Hindlimb muscle (tissue), 1 donor: ENCODE measurements at regions not wholly inside any gene's neighbourhood (a gene's known extent, or its start where the extent isn't known, plus 50 kb on each side); places are given as distances from the start of the nearest gene placed in this dataset.
"Not testable (repeated sequence)": the region's sequence is repeated elsewhere in the genome, so short reads cannot be mapped to it uniquely, and the experiment has no call there.

Experiments used
- DNase-seq: peaks from one replicate; pipeline ENCODE4 v3.0.0-alpha.2; 2013

DNA sequence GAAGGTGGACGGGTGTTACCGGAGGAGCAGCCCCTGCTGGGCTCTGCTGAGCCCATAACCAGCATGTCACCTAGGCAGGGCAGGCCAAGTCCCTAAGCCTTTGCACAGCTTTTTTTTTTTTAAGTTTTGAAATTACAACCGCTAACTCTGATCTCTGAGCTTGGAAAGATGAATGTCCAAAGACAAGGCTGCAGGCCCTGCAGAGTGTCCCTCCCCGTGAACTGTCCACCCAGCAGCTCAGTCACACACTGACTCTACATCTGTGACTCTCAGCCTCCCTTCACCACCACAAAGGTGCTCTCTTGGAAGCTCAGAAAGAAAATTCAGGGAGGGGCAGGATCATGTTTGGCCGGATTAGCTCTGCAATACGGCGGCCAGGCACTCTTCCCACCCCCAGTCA, 119.0 kb upstream of the PPP1R26 start:
- DNase-seq, result no peak

DNA sequence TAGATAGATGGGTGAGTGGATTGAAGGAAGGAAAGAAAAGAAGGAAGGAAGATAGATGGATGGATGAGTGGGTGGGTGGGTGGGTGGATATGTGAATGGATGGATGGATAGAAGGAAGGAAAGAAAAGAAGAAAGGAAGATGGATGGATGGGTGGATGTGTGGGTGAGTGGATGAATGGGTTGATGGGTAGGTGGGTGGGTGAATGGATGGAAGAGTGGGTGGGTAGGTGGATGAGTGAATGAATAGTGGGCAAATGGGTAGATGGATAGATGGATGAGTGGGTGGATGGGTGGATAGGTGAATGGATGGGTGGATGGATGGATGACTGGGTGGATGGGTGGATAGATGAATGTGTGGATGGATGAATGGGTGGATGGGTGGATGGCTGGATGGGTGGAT, 117.9 kb upstream of the PPP1R26 start:
- not testable (repeated sequence) for DNase-seq

DNA sequence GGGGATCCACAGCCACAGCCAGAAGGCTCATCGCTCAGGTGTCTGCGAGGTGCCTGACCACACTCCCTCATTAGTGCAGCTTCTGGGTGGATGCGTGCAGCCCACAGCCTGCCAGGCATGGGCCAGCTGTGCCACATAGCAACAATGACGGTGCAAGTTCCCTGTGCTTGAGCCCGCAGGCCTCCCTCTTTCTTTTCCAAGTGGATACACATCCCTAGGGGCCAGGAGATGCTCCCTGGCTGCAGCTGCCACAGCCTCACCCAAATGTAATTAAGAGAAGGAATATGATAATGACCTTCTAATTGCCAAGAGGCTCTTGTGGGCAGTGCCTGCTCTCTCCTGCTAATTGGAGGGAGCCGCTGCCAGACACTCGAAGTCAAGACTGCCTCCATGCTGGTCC, 116.0 kb upstream of the PPP1R26 start:
- no peak for DNase-seq

DNA sequence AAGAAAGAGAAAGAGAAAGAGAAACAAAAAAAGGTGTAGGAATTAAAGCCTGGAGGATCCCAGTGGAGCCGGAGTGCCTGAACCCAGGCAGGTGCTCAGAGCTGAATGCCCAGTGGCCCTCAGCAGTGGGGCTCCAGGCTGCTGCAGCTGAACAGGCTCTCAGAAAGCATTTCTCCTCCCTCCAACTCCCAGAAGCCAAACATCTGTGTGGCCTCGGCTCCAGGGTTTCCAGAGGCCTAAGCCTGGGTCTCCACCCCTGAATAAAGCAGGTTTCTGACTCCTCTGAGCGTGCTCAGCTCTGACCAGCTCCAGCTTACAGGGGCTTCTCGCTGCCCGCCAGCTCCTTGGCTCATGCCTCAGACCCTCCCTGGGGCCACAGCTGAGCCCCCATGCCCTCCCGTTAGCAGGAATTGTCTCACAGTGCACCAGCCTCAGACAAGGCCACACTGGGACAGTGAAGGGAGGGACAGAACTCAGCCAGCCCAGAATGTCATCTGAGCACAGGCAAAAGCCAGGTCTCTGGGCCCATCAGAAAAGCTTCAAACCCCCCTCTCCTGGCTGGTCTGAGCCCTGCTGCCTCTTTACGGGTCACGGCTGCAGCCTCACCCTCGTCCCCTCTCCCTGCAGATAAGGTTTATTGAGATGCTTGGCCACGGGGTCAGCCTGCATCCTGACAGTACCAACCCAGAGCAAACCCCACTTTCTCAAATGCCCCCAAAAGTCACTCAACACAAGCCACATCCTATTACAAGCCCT, 114.4 kb upstream of the PPP1R26 start:
- peak; percentile 61 for DNase-seq

DNA sequence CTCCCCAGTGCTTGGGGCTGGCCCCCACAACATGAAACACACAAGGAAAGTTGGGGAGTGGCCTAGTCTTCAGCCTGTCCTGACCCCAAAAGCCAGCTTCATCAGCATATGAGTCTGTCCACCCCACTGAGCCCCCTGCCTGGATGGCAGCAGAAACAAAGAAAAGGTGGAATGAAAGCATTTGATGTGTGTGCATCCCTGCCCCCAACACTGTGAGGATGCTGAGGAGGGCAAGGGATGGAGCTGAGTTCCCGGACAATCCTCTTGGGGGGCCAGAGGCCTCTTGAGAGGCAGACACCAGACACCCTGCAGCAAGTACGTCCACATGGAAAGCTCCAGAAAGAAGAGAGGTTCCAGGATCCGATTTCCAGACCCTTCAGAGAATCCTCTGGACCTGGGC, 113.5 kb upstream of the PPP1R26 start:
- DNase-seq, result no peak

DNA sequence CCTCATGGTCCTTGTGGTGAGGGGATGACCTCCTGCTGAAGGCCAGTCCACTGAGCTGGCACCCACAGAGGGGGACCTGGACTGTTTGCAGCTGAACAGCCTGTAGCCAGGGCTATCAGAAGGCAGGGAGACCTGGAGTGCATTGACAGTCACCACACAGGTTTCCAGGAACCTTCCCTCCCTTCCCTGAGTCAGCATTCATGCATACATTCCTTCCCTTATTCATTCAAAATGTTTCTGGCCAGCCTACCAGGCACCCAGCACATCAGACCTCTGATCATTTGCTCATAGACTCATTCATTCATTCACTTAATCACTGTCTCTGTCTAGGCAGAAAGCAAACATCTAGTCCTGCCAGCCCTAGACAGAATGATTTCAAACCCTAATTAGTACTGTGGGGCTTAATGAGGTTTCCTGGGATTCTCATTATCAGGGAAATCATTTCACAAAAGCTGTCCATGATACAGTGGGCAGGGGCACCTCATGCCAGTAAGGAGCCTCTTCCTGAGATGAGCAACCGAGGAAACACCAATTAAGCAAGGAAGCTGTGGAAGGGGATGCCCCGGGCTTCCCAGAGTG, 110.1 kb upstream of the PPP1R26 start:
- no peak for DNase-seq

DNA sequence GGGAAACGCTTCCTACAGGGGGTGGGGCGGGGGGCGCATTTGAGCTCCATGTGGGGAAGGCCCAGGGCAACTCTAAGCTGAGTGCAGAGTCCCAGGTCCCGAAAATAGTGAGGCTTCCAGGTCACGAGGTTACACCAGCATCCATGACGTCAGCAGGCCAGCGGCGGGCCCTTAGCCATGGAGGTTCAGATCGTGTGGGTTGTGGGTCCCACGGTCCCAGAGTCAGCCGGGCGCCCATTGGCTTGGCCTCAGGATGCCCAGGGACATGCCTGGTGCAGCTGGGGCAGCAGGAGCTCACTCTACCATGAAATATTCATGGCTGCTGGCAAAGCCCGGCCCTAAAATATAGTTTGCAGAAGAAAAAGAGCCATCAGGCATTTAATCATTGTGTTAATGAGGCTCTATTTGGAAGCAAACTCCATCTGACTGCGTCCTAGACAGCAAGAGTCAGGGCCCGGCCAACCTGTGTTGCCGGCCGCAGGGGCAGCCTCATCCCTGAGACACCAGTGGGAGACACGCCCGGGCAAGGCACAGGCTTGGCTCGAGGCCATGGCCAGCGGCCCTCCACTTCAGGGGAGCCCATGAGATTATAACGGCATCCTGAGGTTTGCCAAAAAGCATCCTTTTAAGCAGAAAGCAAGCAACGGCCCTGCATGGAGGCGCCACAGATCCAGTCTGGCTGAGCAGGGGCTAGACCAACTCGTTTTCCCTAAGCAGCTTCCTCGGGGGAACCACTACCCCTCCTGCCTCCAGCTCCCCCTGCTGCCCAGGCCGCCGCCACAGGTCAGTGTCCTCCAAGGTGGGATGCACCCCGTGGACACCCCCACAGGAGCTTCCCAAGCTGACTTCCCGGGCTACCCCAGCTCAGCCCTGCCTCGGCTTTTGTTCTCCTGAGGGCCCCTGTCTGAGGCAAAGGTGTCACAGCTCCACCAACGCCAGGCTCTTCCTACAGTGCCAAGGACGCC, 108.9 kb upstream of the PPP1R26 start:
- DNase-seq, result no peak

DNA sequence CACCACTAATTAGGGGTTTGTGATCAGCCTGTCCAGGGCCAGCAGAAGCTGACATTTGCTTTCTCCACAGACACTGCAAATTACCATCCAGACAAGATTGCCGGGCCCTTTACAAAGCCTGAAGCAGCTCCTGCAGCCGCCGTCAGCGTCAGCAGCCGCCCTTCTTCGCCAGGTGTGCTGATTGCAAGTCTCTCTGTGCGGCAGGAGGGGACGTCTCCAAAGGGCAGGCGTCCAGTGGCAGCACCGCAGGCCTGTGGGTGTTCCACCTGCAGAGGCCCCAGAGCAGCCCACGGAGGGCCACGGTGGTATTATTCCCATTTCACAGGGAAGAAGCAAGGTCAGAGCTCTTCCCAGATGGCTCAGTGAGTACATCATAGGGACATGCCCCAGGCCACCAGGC, 108.0 kb upstream of the PPP1R26 start:
- no peak for DNase-seq

DNA sequence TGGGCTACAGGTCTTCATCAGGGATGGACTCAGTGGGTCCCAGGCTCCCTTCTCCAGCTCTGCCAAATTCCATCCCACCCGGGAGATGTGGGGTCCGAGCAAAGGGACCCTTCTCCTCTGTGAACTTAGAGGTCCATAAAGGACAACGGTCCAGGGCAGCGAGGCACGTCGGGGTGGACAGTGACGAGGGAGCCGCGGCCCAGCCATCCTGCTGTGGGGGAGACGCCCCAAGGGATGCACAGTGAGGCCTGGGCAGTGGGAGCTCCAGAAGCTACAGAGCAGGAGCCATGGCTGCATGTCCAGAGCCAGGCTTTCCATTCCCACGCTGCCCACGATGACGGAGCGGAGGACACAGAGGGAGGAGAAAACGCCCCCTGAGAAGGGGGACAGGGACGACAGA, 107.5 kb upstream of the PPP1R26 start:
- DNase-seq, result no peak

DNA sequence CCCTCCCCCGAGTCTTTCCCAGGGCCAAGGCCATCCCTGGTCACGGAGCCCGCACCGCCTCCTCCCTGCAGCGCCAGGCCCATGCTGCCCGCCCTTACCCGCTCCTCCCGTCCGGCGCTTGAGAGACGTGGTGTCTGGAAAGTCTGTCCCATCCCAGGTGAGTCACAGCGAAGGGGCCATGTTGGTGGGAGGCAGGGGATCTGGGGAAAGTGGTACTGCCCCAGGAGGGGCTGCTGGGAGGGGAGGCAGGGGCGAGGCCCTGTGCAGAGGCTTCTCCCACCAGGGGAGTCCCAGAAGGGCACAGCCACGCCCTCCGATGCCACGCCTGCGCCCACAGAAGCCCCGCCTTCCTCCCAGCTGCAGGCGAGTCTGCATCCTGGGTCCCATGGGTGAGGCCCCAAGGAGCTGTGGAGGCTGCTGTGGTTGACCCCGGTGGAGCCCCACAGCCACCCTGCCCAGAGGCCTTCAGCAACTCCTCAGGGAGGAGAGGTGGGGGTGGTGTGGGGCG, 107.0 kb upstream of the PPP1R26 start:
- no peak for DNase-seq

DNA sequence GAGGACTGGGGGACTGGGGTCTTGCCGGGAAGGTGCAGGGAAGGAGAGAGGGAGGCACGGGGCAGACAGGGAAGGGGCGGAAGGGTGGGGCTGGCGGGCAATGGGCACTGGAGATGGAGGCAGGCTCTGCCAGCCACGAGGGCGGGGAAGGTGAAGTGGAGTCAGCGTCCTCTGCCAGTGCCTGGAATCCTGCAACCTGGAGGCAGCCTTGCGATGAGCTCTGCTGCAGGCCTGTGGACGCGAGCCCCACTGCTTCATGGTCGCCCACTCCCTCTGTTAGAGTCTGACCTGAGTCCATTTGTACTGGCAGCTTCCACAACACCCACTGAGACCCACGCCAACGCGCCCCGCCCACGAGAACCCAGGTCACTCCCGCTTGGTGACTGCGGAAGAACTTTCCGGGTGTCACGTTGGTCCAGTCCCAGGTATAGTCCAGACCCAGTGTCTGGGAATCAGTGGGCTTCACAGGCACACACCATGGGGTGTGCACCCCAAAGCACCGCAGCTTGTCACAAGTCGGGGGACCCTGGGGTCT, 106.4 kb upstream of the PPP1R26 start:
- DNase-seq, result no peak

DNA sequence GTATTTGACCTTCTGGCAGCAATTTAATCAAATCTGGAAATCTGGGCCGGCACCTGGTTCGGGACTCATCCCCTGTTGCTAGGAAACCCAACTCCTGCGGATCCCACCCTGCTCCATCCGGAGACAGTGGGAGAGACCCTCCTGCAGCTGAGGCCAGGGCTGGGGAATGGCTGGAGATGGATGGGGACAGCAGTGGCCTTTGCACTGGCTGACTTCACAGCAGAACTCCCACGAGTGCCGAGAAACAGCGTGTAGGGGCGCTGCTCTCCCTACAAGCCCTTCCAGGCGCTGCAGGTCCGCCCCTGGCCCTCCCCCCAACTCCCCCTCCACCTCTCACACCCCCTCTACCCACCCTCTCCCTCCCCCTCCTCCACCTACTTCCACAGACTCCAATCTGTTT, 105.8 kb upstream of the PPP1R26 start:
- no peak for DNase-seq

DNA sequence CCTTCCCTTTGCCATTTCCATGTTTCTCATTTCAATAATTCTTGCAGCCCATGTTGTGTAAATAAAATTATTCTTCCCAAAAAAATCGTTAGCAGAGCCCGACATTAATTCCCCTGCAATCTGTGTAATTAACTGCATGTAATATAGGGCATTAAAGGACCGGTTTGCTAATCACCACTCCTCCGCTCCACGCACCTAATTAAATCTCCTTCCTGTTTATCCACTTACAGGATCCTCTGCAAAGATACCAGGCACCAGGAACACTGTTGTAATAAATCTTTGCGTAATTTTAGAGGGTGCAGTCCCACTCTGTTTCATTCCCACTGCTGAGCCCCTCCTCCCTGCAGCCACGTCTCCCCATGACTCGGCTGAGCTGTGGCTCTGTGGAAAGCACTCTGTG, 105.0 kb upstream of the PPP1R26 start:
- DNase-seq, result no peak

DNA sequence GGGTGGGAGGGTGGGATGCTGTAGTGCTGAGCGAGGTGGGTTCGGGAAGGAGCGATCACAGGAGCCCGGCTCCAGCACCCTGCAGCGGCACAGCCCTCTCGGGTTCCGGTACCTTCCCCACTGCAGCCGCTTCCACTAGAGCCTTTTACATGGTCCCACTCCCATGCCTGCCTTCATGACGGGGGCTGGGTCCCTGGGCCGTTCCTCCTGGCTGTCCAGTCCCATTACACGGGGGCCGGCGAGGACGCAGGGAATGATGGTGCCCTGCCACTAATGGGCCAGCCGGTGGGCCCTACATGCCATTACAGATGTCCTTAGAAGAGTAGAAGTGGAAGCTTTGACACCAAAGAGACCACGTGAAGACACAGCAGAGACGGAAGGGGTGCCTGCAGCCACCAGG, 104.6 kb upstream of the PPP1R26 start:
- DNase-seq, result no peak

DNA sequence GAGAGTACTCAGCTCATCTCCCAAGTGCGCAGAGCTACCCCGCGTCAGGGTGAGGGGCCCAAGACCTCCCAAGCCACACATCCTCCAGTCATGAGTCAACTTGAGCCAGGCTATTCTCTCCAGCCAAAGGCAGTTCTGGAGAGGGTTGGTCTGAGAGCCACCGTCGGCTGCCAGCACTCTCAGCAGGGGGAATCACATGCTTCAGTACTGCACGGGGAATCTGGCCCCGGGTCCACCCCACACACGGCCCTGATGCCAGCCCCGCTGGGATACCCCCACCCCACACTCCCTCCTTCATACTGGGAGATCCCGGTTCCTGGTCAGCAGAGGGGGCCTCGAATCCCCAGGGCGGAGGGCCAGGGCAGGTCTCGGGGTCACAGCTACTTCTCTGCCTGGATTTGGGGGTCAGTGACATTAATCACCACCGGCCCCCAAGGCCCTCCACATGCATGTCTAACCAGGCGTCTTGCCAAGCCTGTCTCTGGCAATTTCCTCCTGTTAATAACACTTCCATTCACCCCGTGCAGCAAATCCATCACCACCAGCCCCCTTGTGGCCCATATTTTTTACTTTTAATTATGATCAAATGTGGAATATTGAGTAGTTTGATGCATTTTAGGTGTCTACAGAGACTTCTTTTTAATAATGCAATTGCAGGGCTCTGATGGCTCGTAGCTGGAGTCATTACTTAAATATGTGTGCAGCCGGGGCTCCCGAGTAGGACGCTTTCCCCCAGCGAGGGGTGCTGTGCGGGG, 102.9 kb upstream of the PPP1R26 start:
- no peak for DNase-seq

DNA sequence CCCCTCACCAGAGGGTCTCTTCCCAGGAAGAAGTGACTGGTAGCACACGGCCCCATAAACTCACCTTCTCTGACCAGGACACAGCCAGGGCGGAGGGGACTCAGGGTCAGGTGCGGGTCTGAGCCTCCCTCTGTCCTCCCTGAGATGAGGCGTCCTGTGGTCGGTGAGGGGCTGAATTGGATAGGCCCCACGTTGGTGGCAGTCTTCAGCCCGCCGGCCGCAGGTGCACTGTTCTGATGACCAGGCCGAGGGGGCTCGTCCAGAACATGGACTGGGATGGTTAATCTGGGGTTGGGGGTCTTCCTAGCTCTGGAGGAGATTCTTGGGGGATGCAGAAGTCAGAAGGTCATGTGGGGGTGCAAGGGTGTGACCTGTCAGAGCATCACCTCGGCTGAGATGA, 102.2 kb upstream of the PPP1R26 start:
- DNase-seq, result no peak

DNA sequence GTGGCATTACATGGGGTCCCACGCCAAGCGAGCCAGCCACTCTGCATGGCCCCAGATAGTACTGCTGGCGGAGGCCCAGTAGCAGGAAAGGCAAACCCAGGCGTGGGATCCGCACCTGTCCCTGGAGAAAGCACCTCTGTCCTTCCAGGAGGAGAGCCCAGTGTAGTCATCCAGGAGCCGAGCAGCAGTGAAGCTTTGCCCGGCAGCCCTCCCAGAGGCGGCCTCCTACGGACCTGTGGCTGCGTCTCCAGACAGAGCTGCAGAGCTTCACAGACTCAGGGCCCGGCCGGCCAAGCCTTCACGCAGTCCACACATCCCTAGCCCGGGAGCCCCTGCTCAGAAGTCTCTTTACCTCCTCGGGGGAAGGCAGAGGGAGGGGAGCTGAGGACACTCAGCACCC, 100.8 kb upstream of the PPP1R26 start:
- DNase-seq, result no peak

DNA sequence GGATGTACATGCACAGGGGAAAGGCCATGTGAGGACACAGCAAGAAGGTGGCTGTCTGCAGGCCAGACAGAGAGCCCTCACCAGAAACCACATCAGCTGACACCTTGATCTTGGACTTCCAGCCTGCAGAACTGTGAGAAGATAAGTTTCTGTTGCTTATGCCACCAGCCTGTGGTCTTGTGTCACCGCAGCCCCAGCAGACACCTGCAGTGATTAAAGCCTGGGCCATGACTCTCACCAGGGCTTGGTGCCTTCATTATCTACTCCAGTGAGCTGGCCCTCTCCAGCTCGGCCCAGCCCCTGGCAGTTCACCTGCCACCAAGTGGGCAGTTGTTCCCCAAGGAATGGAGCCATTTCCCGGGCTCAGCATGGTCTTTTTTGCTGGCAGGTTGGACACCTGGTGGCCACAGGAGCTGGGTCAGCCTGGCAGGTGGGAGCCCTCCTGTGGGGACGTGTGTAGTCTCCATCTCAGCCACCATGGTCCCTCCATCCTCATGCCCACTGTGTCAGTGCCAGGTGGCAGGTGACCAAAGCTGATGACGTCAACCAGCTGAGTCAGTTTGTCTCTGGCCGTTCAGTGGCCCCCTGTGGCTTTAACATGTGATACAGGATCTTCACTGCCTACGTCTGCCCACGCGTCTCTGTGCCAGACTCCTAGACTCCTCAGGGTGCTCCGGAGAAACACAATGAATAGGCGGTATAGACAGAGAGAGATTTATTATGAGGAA, 99.9 kb upstream of the PPP1R26 start:
- DNase-seq, result no peak

DNA sequence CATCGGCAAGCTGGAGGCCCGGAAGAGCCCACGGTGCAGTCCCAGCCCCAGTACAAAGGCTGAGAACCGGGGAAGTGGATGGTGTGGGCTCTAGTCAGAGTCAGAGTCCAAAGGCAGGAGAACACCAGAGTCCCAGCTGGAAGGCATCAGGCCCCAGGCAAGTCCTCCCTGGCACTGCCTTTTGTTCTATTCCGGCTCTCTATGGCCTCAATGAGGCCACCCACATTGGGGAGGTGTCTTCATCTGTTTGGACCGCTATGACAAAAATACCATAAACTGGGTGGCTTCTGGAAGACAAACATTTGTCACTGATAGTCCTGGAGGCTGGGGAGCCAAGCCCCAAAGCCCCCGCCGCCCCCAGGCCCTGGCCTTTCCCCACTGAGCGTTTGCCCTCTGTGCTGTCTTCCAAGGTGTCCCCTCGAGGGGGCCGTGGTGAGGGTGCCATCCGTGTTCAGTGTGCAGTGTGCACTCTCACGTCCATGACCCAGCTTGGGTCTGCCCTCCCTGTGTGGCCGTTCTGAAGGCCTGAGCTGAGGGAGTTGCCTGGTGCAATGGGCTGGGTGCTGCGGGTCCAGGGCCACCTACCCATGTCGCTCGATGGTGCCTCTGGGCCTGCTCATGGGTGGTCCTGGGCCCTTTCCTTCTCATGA, 99.1 kb upstream of the PPP1R26 start:
- DNase-seq, result no peak

DNA sequence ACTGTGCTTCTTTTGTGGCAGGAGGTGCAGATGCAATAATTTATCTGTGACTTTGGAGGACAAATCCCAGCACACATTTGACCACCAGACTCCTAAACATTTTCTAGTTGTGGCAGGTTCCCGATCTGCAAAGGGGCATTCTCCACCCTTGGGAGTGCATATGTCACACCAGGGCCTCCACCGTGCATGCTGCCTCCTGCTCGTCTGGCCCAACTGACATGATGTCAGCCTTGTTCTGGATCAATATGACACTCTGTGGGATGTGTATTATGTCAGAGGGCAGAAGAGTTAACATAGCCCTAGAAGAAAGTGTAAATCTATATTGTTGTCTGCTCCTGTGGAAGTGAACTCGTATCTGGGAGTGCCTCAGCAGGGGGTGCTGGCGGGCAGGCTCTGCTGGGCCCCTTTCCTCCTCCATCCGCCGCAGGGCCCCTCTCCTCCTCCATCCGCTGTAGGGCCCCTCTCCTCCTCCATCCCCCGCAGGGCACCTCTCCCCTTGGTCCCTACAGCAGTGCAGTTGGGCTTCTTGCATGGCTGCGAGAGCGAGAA, 97.7 kb upstream of the PPP1R26 start:
- DNase-seq, result no peak

DNA sequence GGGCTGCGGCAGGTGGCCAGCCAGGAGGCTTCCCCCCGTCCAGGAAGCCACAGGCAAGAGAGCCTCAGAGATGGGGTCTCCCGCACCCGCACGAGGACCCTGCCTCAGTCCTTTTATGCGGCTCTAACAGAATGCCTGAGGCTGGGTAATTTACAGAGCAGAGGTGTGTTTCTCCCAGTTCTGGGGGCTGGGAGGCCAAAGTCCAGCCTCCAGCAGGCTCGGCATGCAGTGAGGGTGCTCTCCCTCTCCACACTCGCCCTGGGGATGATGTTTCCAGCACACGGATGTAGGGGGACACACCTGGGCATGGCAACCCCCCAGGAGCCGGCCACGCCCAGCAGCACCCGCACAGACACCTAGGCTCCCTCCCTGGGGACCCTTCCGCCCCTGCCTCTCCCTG, 95.4 kb upstream of the PPP1R26 start:
- DNase-seq, result no peak
